Choroid plexus epithelial cell (primary cell): ENCODE measurements at regions not wholly inside any gene's neighbourhood (a gene's known extent, or its start where the extent isn't known, plus 50 kb on each side); places are given as distances from the start of the nearest gene placed in this dataset.
A peak's percentile ranks its signal among the peaks of the same experiment; 100 is the strongest.

ENCODE experiments used
- DNase-seq: peaks from one replicate; pipeline ENCODE4 v3.0.0-alpha.2; 2010; ENCODE audit warnings: low read depth
- H3K4me3 ChIP-seq: 2 replicates; pipeline ENCODE4 v1.5.1; 2011; ENCODE audit warnings: low read depth, mild to moderate bottlenecking, control low read depth, low read length, moderate library complexity
- CTCF ChIP-seq: conservative IDR thresholded peaks from 2 replicates; pipeline ENCODE4 v1.5.1; 2011; ENCODE audit warnings: low read depth, mild to moderate bottlenecking, control low read depth, inconsistent platforms, low read length, moderate library complexity

DNA sequence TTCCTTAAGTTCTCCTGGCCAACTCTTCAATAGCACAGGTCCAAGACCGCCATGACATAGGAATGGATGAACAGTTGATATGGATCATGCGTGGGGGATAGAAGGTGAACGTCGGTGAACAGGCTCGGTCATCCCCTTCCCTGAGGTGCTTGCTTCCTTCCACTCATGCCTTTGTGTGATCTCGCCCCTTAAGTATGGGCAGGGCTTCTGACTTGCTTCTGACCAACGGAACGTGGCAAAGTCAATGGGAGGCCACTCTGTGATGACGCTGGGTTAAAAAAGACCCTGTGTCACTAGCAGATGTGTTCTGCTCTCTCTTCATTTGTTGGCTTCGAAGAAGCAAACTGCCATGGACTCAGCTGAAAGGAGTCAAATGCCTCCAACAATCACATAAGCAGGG is 240.5 kb upstream of the TUT7 start:
- TF ChIP-seq CTCF: no peak
- H3K4me3 ChIP-seq: no peak overlapping the region
- no peak for DNase-seq

GRCh38 chr9:86591472-86591871 is 237.3 kb upstream of the TUT7 start:
- no peak for DNase-seq
- TF ChIP-seq CTCF: no peak
- no peak overlapping the region for H3K4me3 ChIP-seq

GRCh38 chr9:86589730-86590129 is 235.5 kb upstream of the TUT7 start:
- H3K4me3 ChIP-seq: no peak overlapping the region
- TF ChIP-seq CTCF: no peak
- DNase-seq: no peak

- H3K4me3 ChIP-seq: no peak overlapping the region
- no peak for TF ChIP-seq CTCF
- no peak for DNase-seq
Observed at GRCh38 chr9:86589273-86589672, 235.1 kb upstream of the TUT7 start.

GRCh38 chr9:86586144-86586494 is 231.9 kb upstream of the TUT7 start:
- TF ChIP-seq CTCF: no peak
- H3K4me3 ChIP-seq: peak overlapping the region; percentile 32

DNA sequence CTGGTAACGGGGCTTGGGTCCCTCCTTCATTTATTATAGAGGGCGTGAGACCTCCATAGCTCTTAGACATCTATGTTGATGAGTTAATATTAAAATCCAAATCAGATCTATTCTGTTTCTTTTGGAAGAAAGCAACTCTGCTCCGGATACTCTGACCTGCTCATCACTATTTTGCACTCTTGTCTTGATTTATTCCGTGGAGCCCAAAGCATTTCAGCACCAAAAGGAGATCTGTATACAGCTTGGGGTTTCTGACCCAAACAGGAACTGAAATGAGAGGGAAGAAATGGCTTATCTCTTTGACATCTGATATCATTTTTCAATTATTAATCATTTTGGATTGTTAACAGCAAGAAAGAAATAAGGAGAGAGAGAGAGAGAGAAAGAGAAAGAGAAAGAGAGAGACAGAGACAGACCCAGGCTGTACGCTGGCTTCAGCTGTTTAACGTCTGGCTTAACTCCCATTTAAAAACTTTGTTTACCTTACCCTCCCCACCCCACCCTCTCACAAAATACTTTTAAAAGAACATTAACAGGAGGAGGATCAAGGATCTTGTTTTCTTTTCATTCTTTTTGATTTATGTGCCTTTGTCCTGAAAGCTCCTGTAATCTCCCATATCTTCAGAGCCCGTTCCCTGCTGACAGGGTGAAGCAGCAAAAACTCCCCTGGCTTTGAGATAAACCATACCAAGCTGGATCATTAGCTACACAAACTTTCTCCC is 231.4 kb upstream of the TUT7 start:
- TF ChIP-seq CTCF: no peak
- H3K4me3 ChIP-seq: peak overlapping the region; percentile 32
- peak; percentile 38 for DNase-seq

More at GRCh38 chr9:86586144-86586494, 231.9 kb upstream of the TUT7 start:
- DNase-seq: no peak

- H3K4me3 ChIP-seq: no peak overlapping the region
- TF ChIP-seq CTCF: no peak
- peak; percentile 6 for DNase-seq
Observed at GRCh38 chr9:86580688-86581087, 226.5 kb upstream of the TUT7 start.
